Osteoblast (primary cell): ENCODE measurements at regions not wholly inside any gene's neighbourhood (a gene's known extent, or its start where the extent isn't known, plus 50 kb on each side); places are given as distances from the start of the nearest gene placed in this dataset.

Source experiments
- DNase-seq: peaks from one replicate; pipeline ENCODE4 v3.0.0; 2011; ENCODE audit warnings: low spot score, mixed read lengths; ENCODE audit not compliant: insufficient read length; ENCODE audit errors: missing footprints
- H2AFZ ChIP-seq: 2 replicates; pipeline ENCODE4 v1.6.0; 2011; ENCODE audit warnings: mild to moderate bottlenecking, low read length
- H3K27ac ChIP-seq: 2 replicates; pipeline ENCODE4 v1.5.1; 2011; ENCODE audit warnings: mild to moderate bottlenecking, low read depth, low read length, moderate library complexity
- H3K27me3 ChIP-seq: 2 replicates; pipeline ENCODE4 v1.6.0; 2012; ENCODE audit warnings: mild to moderate bottlenecking, control low read depth, inconsistent platforms, low read length, moderate library complexity; ENCODE audit not compliant: insufficient read depth
- H3K36me3 ChIP-seq: 2 replicates; pipeline ENCODE4 v1.5.1; 2011; ENCODE audit warnings: mild to moderate bottlenecking, low read length, control low read depth, moderate library complexity; ENCODE audit not compliant: insufficient read depth
- H3K4me1 ChIP-seq: 2 replicates; pipeline ENCODE4 v1.5.1; 2011; ENCODE audit warnings: mild to moderate bottlenecking, low read length, control low read depth, moderate library complexity; ENCODE audit not compliant: insufficient read depth
- H3K4me2 ChIP-seq: 2 replicates; pipeline ENCODE4 v1.6.0; 2011; ENCODE audit warnings: mild to moderate bottlenecking, low read length; ENCODE audit not compliant: insufficient read depth
- H3K4me3 ChIP-seq: fragments of 200-600 bp; sonication (generic); 3 replicates; pipeline ENCODE4 v1.5.1; 2012; ENCODE audit warnings: mild to moderate bottlenecking, low read length, inconsistent platforms; ENCODE audit not compliant: insufficient read depth
- H3K79me2 ChIP-seq: 2 replicates; pipeline ENCODE4 v1.6.0; 2012; ENCODE audit warnings: mild to moderate bottlenecking, low read length, control low read depth, inconsistent platforms; ENCODE audit not compliant: insufficient read depth
- H3K9me3 ChIP-seq: 2 replicates; pipeline ENCODE4 v1.5.1; 2011; ENCODE audit warnings: low read depth, low read length, control low read depth
- H4K20me1 ChIP-seq: 2 replicates; pipeline ENCODE4 v1.6.0; 2012; ENCODE audit warnings: mild to moderate bottlenecking, low read length, control low read depth; ENCODE audit not compliant: insufficient read depth
- CTCF ChIP-seq: IDR thresholded peaks from 2 replicates; pipeline ENCODE4 v1.5.1; 2011; ENCODE audit warnings: mild to moderate bottlenecking, low read depth, low read length, moderate library complexity; ENCODE audit errors: extremely low read depth

DNA sequence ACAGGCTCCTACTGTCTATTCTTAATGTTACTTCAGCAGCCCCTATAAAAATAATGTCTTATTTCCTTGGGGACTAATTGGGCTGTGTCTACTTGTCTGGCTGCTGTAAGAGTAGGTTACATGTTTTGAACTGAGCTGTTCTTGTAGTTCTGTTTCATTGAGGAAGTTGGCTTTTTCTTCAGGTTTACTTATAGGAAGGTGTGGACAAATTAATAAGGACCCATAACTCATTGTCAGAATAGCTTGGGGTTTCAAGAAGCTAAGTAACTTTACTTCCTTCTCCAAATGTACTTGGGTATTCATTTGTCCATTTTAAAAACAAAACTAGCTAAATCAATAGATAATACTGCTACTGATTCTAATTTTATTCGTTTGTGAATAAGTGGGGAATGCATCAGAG, 487.2 kb downstream of the FAT4 start:
- Histone ChIP-seq H3K27ac (no peak overlapping the region), H3K79me2 (no peaks in the 10 kb centered on the region), H2AFZ (no peak overlapping the region), H3K4me2 (no peak overlapping the region), H3K4me1 (no peaks in the 10 kb centered on the region), H4K20me1 (no peaks in the 10 kb centered on the region), H3K36me3 (no peaks in the 10 kb centered on the region), H3K4me3 (no peak overlapping the region), H3K9me3 (no peaks in the 10 kb centered on the region), H3K27me3 (no peaks in the 10 kb centered on the region)
- TF ChIP-seq CTCF, result no peak
- DNase-seq, result no peak

DNA sequence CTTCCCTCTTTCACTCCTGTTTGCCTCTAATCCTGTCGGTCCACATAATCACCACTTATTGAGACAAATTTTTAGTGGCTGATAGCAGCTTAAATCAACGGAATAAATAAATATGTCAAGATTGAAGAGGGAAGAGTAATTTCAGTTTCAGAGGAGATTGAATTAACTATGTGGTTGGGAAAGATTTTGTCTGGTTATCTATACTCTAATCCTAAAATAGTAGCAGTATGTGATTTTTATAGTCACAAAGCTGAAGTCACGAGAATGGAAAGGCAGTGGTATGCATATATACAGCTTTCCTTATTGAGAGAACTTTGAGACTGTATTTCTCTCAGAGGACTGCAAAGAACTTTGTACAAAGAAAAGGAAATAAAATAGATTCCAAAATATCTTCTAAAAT, 493.3 kb downstream of the FAT4 start:
- DNase-seq, result no peak
- no peak overlapping the region for H2AFZ ChIP-seq
- H3K36me3 ChIP-seq, result no peaks in the 10 kb centered on the region
- no peaks in the 10 kb centered on the region for H3K79me2 ChIP-seq
- TF ChIP-seq CTCF, result no peak
- H3K4me3 ChIP-seq, result no peak overlapping the region
- H4K20me1 ChIP-seq, result no peaks in the 10 kb centered on the region
- H3K4me2 ChIP-seq, result no peak overlapping the region
- H3K27me3 ChIP-seq, result no peaks in the 10 kb centered on the region
- H3K27ac ChIP-seq, result no peak overlapping the region
- H3K4me1 ChIP-seq, result no peaks in the 10 kb centered on the region
- no peaks in the 10 kb centered on the region for H3K9me3 ChIP-seq

GRCh38 chr4:125808570-125808969, 493.8 kb downstream of the FAT4 start:
- Histone ChIP-seq H3K9me3 (no peaks in the 10 kb centered on the region), H3K79me2 (no peaks in the 10 kb centered on the region), H3K4me3 (no peak overlapping the region), H2AFZ (no peak overlapping the region), H3K36me3 (no peaks in the 10 kb centered on the region), H3K27me3 (no peaks in the 10 kb centered on the region), H3K4me2 (no peak overlapping the region), H3K4me1 (no peaks in the 10 kb centered on the region), H4K20me1 (no peaks in the 10 kb centered on the region), H3K27ac (no peak overlapping the region)
- DNase-seq, result no peak
- no peak for TF ChIP-seq CTCF

DNA sequence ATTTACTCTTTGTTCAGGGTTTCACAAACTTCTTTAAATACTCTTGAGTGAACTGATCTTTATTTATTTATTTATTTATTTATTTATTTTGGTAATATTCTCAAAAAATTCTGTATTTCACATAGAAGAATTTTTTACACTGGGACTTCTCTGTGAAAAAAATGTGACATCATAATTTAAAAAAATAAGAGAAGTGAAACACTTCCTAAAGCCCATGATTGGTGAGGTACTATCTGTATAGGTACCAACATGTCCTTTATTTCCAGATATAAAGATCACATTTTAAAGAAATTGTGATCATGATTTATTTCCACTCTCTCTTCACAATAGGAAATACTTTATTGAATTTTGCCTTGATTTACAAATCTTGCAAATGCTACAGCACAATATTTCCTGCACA, 497.1 kb downstream of the FAT4 start:
- Histone ChIP-seq H3K4me3 (no peak overlapping the region), H3K27ac (no peak overlapping the region), H2AFZ (no peak overlapping the region), H4K20me1 (no peaks in the 10 kb centered on the region), H3K27me3 (no peaks in the 10 kb centered on the region), H3K36me3 (no peaks in the 10 kb centered on the region), H3K4me1 (no peaks in the 10 kb centered on the region), H3K4me2 (no peak overlapping the region), H3K9me3 (no peaks in the 10 kb centered on the region), H3K79me2 (no peaks in the 10 kb centered on the region)
- no peak for DNase-seq
- TF ChIP-seq CTCF, result no peak
